ENCODE measurements at regions not wholly inside any gene's neighbourhood (a gene's known extent, or its start where the extent isn't known, plus 50 kb on each side); places are given as distances from the start of the nearest gene placed in this dataset.
"Not testable (repeated sequence)": the region's sequence is repeated elsewhere in the genome, so short reads cannot be mapped to it uniquely, and the experiment has no call there.

DNA sequence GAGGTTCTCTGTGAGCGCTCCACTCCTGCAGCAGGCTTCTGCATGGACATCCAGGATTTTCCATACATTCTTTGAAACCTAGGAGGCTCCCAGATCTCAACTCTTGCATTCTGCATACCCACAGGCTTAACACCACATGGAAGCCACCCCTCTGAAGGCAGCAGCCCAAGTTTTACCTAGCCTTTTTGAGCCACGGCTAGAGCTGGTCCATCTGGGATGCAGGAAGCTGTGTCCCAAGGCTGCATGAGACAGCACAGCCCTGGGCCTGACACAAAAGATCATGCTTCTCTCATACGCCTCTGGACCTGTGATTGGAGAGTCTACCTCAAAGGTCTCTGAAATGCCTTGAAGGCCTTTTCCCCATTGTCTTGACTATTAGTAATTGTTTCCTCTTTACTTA lies 53.6 kb upstream of the RPRM start:
- no peak overlapping the region for H3K4ac ChIP-seq (ENCODE audit: low read depth, low read length)
- no peak overlapping the region for H3K9ac ChIP-seq (ENCODE audit: low read length)
- H4K91ac ChIP-seq (ENCODE audit: low read depth, low read length), result no peak overlapping the region
- no peak overlapping the region for H3K18ac ChIP-seq (ENCODE audit: low read length)
- no peak overlapping the region for H2BK120ac ChIP-seq (ENCODE audit: insufficient read depth, low read length, poor library complexity)
- no peak overlapping the region for H3K4me3 ChIP-seq (ENCODE audit: low read depth, low read length)
- no peaks in the 10 kb centered on the region for H3K4me1 ChIP-seq (ENCODE audit: control insufficient read depth in 1 of 2, insufficient read depth in 2 of 2, low read length in 2 of 2)
- no peak overlapping the region for H3K4me2 ChIP-seq (ENCODE audit: low read length)
- H3K79me2 ChIP-seq (ENCODE audit: control insufficient read depth, insufficient read depth, low read length, poor library complexity), result no peaks in the 10 kb centered on the region
- no peak overlapping the region for H2AK5ac ChIP-seq (ENCODE audit: low read length)
- no peak overlapping the region for H4K8ac ChIP-seq (ENCODE audit: low read depth, low read length)
- no CpG with 5 or more reads among the region's 3 CpGs for WGBS (ENCODE audit: extremely low coverage, insufficient coverage, insufficient read length)
- no peaks in the 10 kb centered on the region for H3K79me1 ChIP-seq (ENCODE audit: low read length)
- no peak overlapping the region for H3K27ac ChIP-seq (ENCODE audit: low read depth, low read length)
- no peak overlapping the region for H2BK12ac ChIP-seq (ENCODE audit: low read length)
- no peak overlapping the region for H2AFZ ChIP-seq (ENCODE audit: insufficient read depth, low read length, poor library complexity)
- no peak overlapping the region for H4K12ac ChIP-seq (ENCODE audit: low read depth, low read length)
- no peak overlapping the region for H2BK5ac ChIP-seq (ENCODE audit: low read depth, low read length, poor library complexity)
- H3K14ac ChIP-seq (ENCODE audit: low read length), result no peak overlapping the region
- no peaks in the 10 kb centered on the region for H3K27me3 ChIP-seq (ENCODE audit: insufficient read depth, low read length)
- no peak for DNase-seq
- no peaks in the 10 kb centered on the region for H3K36me3 ChIP-seq (ENCODE audit: control insufficient read depth in 1 of 2, insufficient read depth in 2 of 2, low read length in 2 of 2)
- H3K9me3 ChIP-seq (ENCODE audit: insufficient read depth, low read depth, low read length), result no peaks in the 10 kb centered on the region
- H3K23ac ChIP-seq (ENCODE audit: low read length), result no peak overlapping the region

DNA sequence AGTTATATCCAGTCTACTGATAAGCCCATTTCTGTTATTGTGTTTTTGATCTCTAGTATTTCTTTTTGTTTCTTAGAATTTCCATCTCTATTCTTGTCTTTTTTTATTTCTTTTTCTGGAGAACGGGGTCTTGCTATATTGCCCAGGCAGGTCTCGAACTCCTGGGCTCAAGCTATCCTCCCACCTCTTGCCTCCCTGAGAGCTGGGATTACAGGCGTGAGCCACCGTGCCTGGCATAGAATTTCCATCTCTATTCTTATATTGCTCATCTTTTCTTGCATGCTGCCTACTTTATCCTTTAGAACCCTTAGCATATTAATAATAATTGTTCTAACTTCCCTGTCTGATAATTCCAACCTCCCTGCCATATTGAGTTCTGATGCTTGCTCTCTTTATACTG lies 55.2 kb upstream of the RPRM start:
- H3K14ac ChIP-seq (ENCODE audit: low read length), result not testable (repeated sequence)

DNA sequence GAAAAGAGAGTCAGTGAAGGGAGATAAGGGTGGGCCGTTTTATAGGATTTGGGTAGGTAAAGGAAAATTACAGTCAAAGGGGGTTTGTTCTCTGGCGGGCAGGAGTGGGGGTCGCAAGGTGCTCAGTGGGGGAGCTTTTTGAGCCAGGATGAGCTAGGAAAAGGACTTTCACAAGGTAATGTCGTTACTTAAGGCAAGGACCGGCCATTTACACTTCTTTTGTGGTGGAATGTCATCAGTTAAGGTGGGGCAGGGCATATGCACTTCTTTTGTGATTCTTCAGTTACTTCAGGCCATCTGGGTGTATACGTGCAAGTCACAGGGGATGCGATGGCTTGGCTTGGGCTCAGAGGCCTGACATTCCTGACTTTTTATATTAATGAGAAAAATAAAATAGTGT lies 56.0 kb upstream of the RPRM start:
- H3K18ac ChIP-seq (ENCODE audit: low read length); H3K36me3 ChIP-seq (ENCODE audit: control insufficient read depth in 1 of 2, insufficient read depth in 2 of 2, low read length in 2 of 2); H3K4me2 ChIP-seq (ENCODE audit: low read length); H4K12ac ChIP-seq (ENCODE audit: low read depth, low read length); H3K14ac ChIP-seq (ENCODE audit: low read length); DNase-seq; H2BK120ac ChIP-seq (ENCODE audit: insufficient read depth, low read length, poor library complexity); H3K9ac ChIP-seq (ENCODE audit: low read length); H3K79me1 ChIP-seq (ENCODE audit: low read length); H4K8ac ChIP-seq (ENCODE audit: low read depth, low read length); H4K91ac ChIP-seq (ENCODE audit: low read depth, low read length); H3K27ac ChIP-seq (ENCODE audit: low read depth, low read length); H3K4me1 ChIP-seq (ENCODE audit: control insufficient read depth in 1 of 2, insufficient read depth in 2 of 2, low read length in 2 of 2); H3K4ac ChIP-seq (ENCODE audit: low read depth, low read length); H2AFZ ChIP-seq (ENCODE audit: insufficient read depth, low read length, poor library complexity); H3K4me3 ChIP-seq (ENCODE audit: low read depth, low read length); H3K9me3 ChIP-seq (ENCODE audit: insufficient read depth, low read depth, low read length); H3K23ac ChIP-seq (ENCODE audit: low read length); H3K27me3 ChIP-seq (ENCODE audit: insufficient read depth, low read length); H2AK5ac ChIP-seq (ENCODE audit: low read length); H3K79me2 ChIP-seq (ENCODE audit: control insufficient read depth, insufficient read depth, low read length, poor library complexity); H2BK12ac ChIP-seq (ENCODE audit: low read length); H2BK5ac ChIP-seq (ENCODE audit: low read depth, low read length, poor library complexity): not testable (repeated sequence)
- WGBS (ENCODE audit: extremely low coverage, insufficient coverage, insufficient read length), result no CpG with 5 or more reads among the region's 7 CpGs

More for the DNA sequence above, 55.2 kb upstream of the RPRM start:
- not testable (repeated sequence) for H3K9me3 ChIP-seq (ENCODE audit: insufficient read depth, low read depth, low read length); H2BK12ac ChIP-seq (ENCODE audit: low read length); H3K4me1 ChIP-seq (ENCODE audit: control insufficient read depth in 1 of 2, insufficient read depth in 2 of 2, low read length in 2 of 2); H3K27me3 ChIP-seq (ENCODE audit: insufficient read depth, low read length); DNase-seq; H3K36me3 ChIP-seq (ENCODE audit: control insufficient read depth in 1 of 2, insufficient read depth in 2 of 2, low read length in 2 of 2); H3K27ac ChIP-seq (ENCODE audit: low read depth, low read length); H3K18ac ChIP-seq (ENCODE audit: low read length); H4K91ac ChIP-seq (ENCODE audit: low read depth, low read length); H3K4me3 ChIP-seq (ENCODE audit: low read depth, low read length); H3K79me2 ChIP-seq (ENCODE audit: control insufficient read depth, insufficient read depth, low read length, poor library complexity); H3K23ac ChIP-seq (ENCODE audit: low read length); H2AK5ac ChIP-seq (ENCODE audit: low read length); H3K4ac ChIP-seq (ENCODE audit: low read depth, low read length); H3K79me1 ChIP-seq (ENCODE audit: low read length); H4K12ac ChIP-seq (ENCODE audit: low read depth, low read length); H2BK5ac ChIP-seq (ENCODE audit: low read depth, low read length, poor library complexity); H3K9ac ChIP-seq (ENCODE audit: low read length); H2BK120ac ChIP-seq (ENCODE audit: insufficient read depth, low read length, poor library complexity); H3K4me2 ChIP-seq (ENCODE audit: low read length); H2AFZ ChIP-seq (ENCODE audit: insufficient read depth, low read length, poor library complexity); H4K8ac ChIP-seq (ENCODE audit: low read depth, low read length)
- WGBS (ENCODE audit: extremely low coverage, insufficient coverage, insufficient read length), result no CpG with 5 or more reads among the region's 4 CpGs

DNA sequence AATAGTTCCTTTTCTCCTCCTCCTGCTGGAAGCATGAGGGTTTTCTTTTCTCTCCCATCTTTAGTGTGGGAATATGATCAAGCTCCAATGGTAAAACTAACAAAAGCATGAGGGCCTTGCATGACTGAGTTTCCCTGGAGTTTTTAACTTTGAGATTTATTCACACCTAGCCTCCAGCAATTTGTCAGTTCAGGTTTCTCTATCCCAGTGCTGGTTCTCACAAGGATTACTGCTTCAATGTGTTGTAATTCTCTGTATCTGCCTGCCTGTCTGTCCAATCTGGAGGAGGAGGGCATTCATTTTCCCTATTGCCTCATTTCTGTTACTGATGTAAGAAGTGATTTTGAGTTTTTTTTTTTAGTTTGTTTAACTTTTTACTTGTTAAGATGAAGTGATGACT lies 57.6 kb upstream of the RPRM start:
- H3K4me1 ChIP-seq (ENCODE audit: control insufficient read depth in 1 of 2, insufficient read depth in 2 of 2, low read length in 2 of 2), result no peaks in the 10 kb centered on the region
- no peak overlapping the region for H3K14ac ChIP-seq (ENCODE audit: low read length)
- peaks cover 4% of the 10 kb centered on the region for H3K9me3 ChIP-seq (ENCODE audit: insufficient read depth, low read depth, low read length)
- H2AK5ac ChIP-seq (ENCODE audit: low read length), result no peak overlapping the region
- no peak overlapping the region for H4K91ac ChIP-seq (ENCODE audit: low read depth, low read length)
- no peak overlapping the region for H3K27ac ChIP-seq (ENCODE audit: low read depth, low read length)
- no peak overlapping the region for H3K9ac ChIP-seq (ENCODE audit: low read length)
- H3K4ac ChIP-seq (ENCODE audit: low read depth, low read length), result no peak overlapping the region
- no peaks in the 10 kb centered on the region for H3K79me1 ChIP-seq (ENCODE audit: low read length)
- no peaks in the 10 kb centered on the region for H3K79me2 ChIP-seq (ENCODE audit: control insufficient read depth, insufficient read depth, low read length, poor library complexity)
- H2BK5ac ChIP-seq (ENCODE audit: low read depth, low read length, poor library complexity), result no peak overlapping the region
- H3K4me3 ChIP-seq (ENCODE audit: low read depth, low read length), result no peak overlapping the region
- no peak overlapping the region for H2BK120ac ChIP-seq (ENCODE audit: insufficient read depth, low read length, poor library complexity)
- H4K12ac ChIP-seq (ENCODE audit: low read depth, low read length), result no peak overlapping the region
- no peak overlapping the region for H3K23ac ChIP-seq (ENCODE audit: low read length)
- H4K8ac ChIP-seq (ENCODE audit: low read depth, low read length), result no peak overlapping the region
- DNase-seq, result no peak
- no peaks in the 10 kb centered on the region for H3K36me3 ChIP-seq (ENCODE audit: control insufficient read depth in 1 of 2, insufficient read depth in 2 of 2, low read length in 2 of 2)
- no peak overlapping the region for H3K4me2 ChIP-seq (ENCODE audit: low read length)
- H3K18ac ChIP-seq (ENCODE audit: low read length), result no peak overlapping the region
- no peak overlapping the region for H2BK12ac ChIP-seq (ENCODE audit: low read length)
- H2AFZ ChIP-seq (ENCODE audit: insufficient read depth, low read length, poor library complexity), result no peak overlapping the region
- no peaks in the 10 kb centered on the region for H3K27me3 ChIP-seq (ENCODE audit: insufficient read depth, low read length)

DNA sequence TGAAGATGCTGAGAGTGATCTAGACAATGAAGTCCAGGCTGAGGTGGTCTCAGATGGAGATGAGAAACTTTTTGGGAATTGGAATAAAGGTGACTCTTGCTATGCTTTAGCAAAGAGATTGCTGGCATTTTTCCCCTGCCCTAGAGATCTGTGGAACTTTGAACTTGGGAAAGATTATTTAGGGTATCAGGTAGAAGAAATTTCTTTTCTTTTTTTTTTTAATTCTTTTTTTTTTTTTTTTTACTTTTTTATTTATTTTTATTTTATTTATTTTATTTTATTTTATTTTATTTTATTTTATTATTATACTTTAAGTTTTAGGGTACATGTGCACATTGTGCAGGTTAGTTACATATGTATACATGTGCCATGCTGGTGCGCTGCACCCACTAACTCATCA lies 59.5 kb upstream of the RPRM start:
- not testable (repeated sequence) for H2BK5ac ChIP-seq (ENCODE audit: low read depth, low read length, poor library complexity); H3K36me3 ChIP-seq (ENCODE audit: control insufficient read depth in 1 of 2, insufficient read depth in 2 of 2, low read length in 2 of 2); H3K79me2 ChIP-seq (ENCODE audit: control insufficient read depth, insufficient read depth, low read length, poor library complexity); H2AK5ac ChIP-seq (ENCODE audit: low read length); H4K12ac ChIP-seq (ENCODE audit: low read depth, low read length); H4K91ac ChIP-seq (ENCODE audit: low read depth, low read length); H3K4me1 ChIP-seq (ENCODE audit: control insufficient read depth in 1 of 2, insufficient read depth in 2 of 2, low read length in 2 of 2); H3K18ac ChIP-seq (ENCODE audit: low read length); H3K14ac ChIP-seq (ENCODE audit: low read length); H3K23ac ChIP-seq (ENCODE audit: low read length); H2BK12ac ChIP-seq (ENCODE audit: low read length); H3K4me3 ChIP-seq (ENCODE audit: low read depth, low read length); H2AFZ ChIP-seq (ENCODE audit: insufficient read depth, low read length, poor library complexity); H3K79me1 ChIP-seq (ENCODE audit: low read length); H4K8ac ChIP-seq (ENCODE audit: low read depth, low read length); H3K4me2 ChIP-seq (ENCODE audit: low read length); H2BK120ac ChIP-seq (ENCODE audit: insufficient read depth, low read length, poor library complexity); H3K9ac ChIP-seq (ENCODE audit: low read length); H3K9me3 ChIP-seq (ENCODE audit: insufficient read depth, low read depth, low read length); DNase-seq; H3K27ac ChIP-seq (ENCODE audit: low read depth, low read length); H3K27me3 ChIP-seq (ENCODE audit: insufficient read depth, low read length); H3K4ac ChIP-seq (ENCODE audit: low read depth, low read length)
- WGBS (ENCODE audit: extremely low coverage, insufficient coverage, insufficient read length), result no CpG with 5 or more reads among the region's 1 CpG
